HepG2 (cell line): ENCODE measurements at regions not wholly inside any gene's neighbourhood (a gene's known extent, or its start where the extent isn't known, plus 50 kb on each side); places are given as distances from the start of the nearest gene placed in this dataset.

Experiments used
- ATAC-seq: fragments of 200-7000 bp; cut with Tn5 transposase; 3 replicates; pipeline ENCODE4 v1.9.1; 2020; ENCODE audit warnings: mild to moderate bottlenecking, moderate library complexity
- BruUV-seq: library from RNA; stranded (reverse); fragments of 400-500 nt; replicated peaks from 2 replicates; lab custom pipeline; 2021; lab: Mats Ljungman, UMichigan
- CTCF ChIA-PET: fragments of 300-600 bp; formaldehyde crosslinking; extraction: SDS; loops from one replicate; lab custom pipeline; 2021; ENCODE audit warnings: low total read pairs, inconsistent platforms, low intra/inter-chr PET ratio; lab: Yijun Ruan, JAX
- POLR2A ChIA-PET: fragments of 350-600 bp; sonication (Branson Sonifier 250); formaldehyde crosslinking; loops from one replicate; lab custom pipeline; 2020; ENCODE audit warnings: antibody characterized with exemption, inconsistent platforms; lab: Yijun Ruan, JAX
- DNase-seq: peaks from one replicate; pipeline ENCODE4 v3.0.0-alpha.2; 2015; ENCODE audit warnings: low spot score
- FAIRE-seq: peaks from 3 replicates; lab custom pipeline; 2011; peaks lifted over from hg19 to GRCh38; lab: Jason Lieb, UNC
- H2AFZ ChIP-seq: one replicate; pipeline ENCODE4 v1.6.1; 2011; ENCODE audit warnings: low read length, inconsistent platforms
- H3K27ac ChIP-seq: fragments of 300-600 bp; 3 replicates; pipeline ENCODE4 v1.8.0; 2011; ENCODE audit warnings: mixed run types, mild to moderate bottlenecking, mixed read lengths, low read length, inconsistent platforms; ENCODE audit not compliant: insufficient read depth; ENCODE audit errors: extremely low read length
- H3K27me3 ChIP-seq, 2 experiments: fragments of 200-600 bp in 1 of 2; 2 replicates in 1 of 2; 3 replicates in 1 of 2; pipeline versions ENCODE4 v1.6.0 to v1.8.0; 2011; ENCODE audit warnings: low read length in 2 of 2, mild to moderate bottlenecking in 2 of 2, moderate library complexity in 2 of 2, inconsistent platforms in 1 of 2; ENCODE audit not compliant: insufficient read depth in 2 of 2, control insufficient read depth in 1 of 2
- H3K36me3 ChIP-seq, 2 experiments: fragments of 200-600 bp in 1 of 2; replicated peaks in 1 of 2; 2 replicates in 1 of 2; 3 replicates in 1 of 2; pipeline versions ENCODE4 v1.5.1 to v1.8.0; 2011; ENCODE audit warnings: low read length in 2 of 2, inconsistent platforms in 1 of 2; ENCODE audit not compliant: insufficient read depth in 2 of 2, control insufficient read depth in 1 of 2
- H3K4me1 ChIP-seq: 2 replicates; pipeline ENCODE4 v1.5.1; 2012; ENCODE audit warnings: low read length, inconsistent platforms; ENCODE audit not compliant: insufficient read depth
- H3K4me2 ChIP-seq: 2 replicates; pipeline ENCODE4 v1.6.0; 2011; ENCODE audit warnings: low read depth, low read length, inconsistent platforms
- H3K4me3 ChIP-seq, 3 experiments: fragments of 200-600 bp in 1 of 3; sonication (generic), shearing (Covaris generic) in 1 of 3; replicated peaks in 1 of 3; 2 replicates each; pipeline ENCODE4 v1.5.1; 2011 to 2016; ENCODE audit warnings: low read length in 3 of 3, inconsistent platforms in 2 of 3, low read depth in 2 of 3, mild to moderate bottlenecking in 2 of 3, control low read depth in 1 of 3, mixed read lengths in 1 of 3; ENCODE audit not compliant: insufficient read depth in 1 of 3
- H3K79me2 ChIP-seq: one replicate; pipeline ENCODE4 v1.6.1; 2011; ENCODE audit warnings: low read length, inconsistent platforms; ENCODE audit not compliant: insufficient read depth
- H3K9ac ChIP-seq: 2 replicates; pipeline ENCODE4 v1.6.0; 2011; ENCODE audit warnings: mild to moderate bottlenecking, low read depth, low read length, inconsistent platforms; ENCODE audit not compliant: insufficient read depth
- H3K9me3 ChIP-seq: 2 replicates; pipeline ENCODE4 v1.5.1; 2012; ENCODE audit warnings: mild to moderate bottlenecking, low read length
- H4K20me1 ChIP-seq: 2 replicates; pipeline ENCODE4 v1.6.0; 2011; ENCODE audit warnings: inconsistent platforms, mild to moderate bottlenecking, low read length, moderate library complexity; ENCODE audit not compliant: insufficient read depth
- NFE2L2 ChIP-seq: fragments of 150-350 bp; IDR thresholded peaks from 2 replicates; pipeline ENCODE4 v1.6.1; 2014; ENCODE audit warnings: low read length
- ZNF264 ChIP-seq: sonication (generic); formaldehyde crosslinking; IDR thresholded peaks from 2 replicates; pipeline ENCODE4 v1.4.0; 2020; ENCODE audit warnings: missing genetic modification reagents
- ZNF644 ChIP-seq: IDR thresholded peaks from 2 replicates; pipeline ENCODE4 v1.6.1; 2016; ENCODE audit warnings: low read depth
- WGBS: methylation state at CpG from one replicate; pipeline ENCODE4 v1.1.6; 2017; ENCODE audit warnings: low lambda C conversion rate; 5-methylcytosine and 5-hydroxymethylcytosine counted together
- in situ Hi-C: cut with HindIII; loops from 2 replicates; pipeline ENCODE4 v1.10.0; 2017; ENCODE audit warnings: low pct_unique_long_range_greater_than_20kb; ENCODE audit not compliant: extremely low pct_ligation_motif_present
- intact Hi-C: fragments of 100-400 bp; cut with micrococcal nuclease; formaldehyde crosslinking; loops from one replicate; pipeline ENCODE4 v1.10.0; 2022; ENCODE audit not compliant: unreplicated experiment
- TF ChIP-seq, protein P1 (sequence below), 2 experiments: IDR thresholded peaks; 2 replicates each; pipeline ENCODE4 v1.6.1; 2011 to 2012; ENCODE audit warnings: low read length in 2 of 2, borderline replicate concordance in 1 of 2, low read depth in 1 of 2, mild to moderate bottlenecking in 1 of 2, moderate library complexity in 1 of 2
- TF ChIP-seq, protein P2 (sequence below), 2 experiments: fragments of 450-650 bp in 1 of 2; sonication (generic) in 1 of 2; formaldehyde crosslinking in 1 of 2; IDR thresholded peaks; 2 replicates each; pipeline versions ENCODE4 v1.6.1 to v1.8.0; 2016 to 2022; ENCODE audit warnings: antibody characterized with exemption in 1 of 2, mild to moderate bottlenecking in 1 of 2, missing genetic modification reagents in 1 of 2

DNA sequence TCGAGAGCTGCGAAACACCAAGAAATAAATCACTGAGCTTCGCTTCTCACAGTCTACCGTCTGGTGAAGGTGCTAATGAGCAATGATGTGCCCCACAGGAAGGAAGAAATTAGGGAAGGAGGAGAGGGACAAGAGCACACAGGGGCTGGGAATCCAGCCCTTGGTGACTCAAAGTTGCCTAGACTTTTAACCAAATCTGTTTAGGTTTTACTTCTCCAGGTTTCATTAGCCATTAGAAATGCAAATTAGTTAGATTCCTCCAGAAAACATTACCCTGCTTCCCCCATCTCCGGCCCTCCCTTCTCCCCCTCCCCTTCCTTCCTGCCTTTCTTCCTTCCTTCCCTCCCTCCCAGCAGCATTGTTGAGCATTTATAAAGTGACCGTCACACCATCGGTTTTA is 59.3 kb upstream of the UBE2E1 start:
- in situ Hi-C loops: no loop called here
- BruUV-seq: no TSS peak
- H3K9ac ChIP-seq: no peak overlapping the region
- no peaks in the 10 kb centered on the region for H3K36me3 ChIP-seq
- peaks cover 1 to 31% of the 10 kb centered on the region in 2 experiments; a peak in 4 of 5 replicates for H3K27me3 ChIP-seq
- no peaks in the 10 kb centered on the region for H3K4me1 ChIP-seq
- H3K79me2 ChIP-seq: no peaks in the 10 kb centered on the region
- H4K20me1 ChIP-seq: no peaks in the 10 kb centered on the region
- H3K4me2 ChIP-seq: no peak overlapping the region
- 45% methylated on average over 7 of the region's 7 CpGs for WGBS
- FAIRE-seq (no peak), DNase-seq (no peak), ATAC-seq (no peak)
- intact Hi-C loops: no loop called here
- H3K9me3 ChIP-seq: no peaks in the 10 kb centered on the region
- POLR2A ChIA-PET: no interaction called here
- CTCF ChIA-PET: no interaction called here
- H3K4me3 ChIP-seq: no peak overlapping the region
- no peak overlapping the region for H2AFZ ChIP-seq
- no peak overlapping the region for H3K27ac ChIP-seq
- TF ChIP-seq, protein P1, sequence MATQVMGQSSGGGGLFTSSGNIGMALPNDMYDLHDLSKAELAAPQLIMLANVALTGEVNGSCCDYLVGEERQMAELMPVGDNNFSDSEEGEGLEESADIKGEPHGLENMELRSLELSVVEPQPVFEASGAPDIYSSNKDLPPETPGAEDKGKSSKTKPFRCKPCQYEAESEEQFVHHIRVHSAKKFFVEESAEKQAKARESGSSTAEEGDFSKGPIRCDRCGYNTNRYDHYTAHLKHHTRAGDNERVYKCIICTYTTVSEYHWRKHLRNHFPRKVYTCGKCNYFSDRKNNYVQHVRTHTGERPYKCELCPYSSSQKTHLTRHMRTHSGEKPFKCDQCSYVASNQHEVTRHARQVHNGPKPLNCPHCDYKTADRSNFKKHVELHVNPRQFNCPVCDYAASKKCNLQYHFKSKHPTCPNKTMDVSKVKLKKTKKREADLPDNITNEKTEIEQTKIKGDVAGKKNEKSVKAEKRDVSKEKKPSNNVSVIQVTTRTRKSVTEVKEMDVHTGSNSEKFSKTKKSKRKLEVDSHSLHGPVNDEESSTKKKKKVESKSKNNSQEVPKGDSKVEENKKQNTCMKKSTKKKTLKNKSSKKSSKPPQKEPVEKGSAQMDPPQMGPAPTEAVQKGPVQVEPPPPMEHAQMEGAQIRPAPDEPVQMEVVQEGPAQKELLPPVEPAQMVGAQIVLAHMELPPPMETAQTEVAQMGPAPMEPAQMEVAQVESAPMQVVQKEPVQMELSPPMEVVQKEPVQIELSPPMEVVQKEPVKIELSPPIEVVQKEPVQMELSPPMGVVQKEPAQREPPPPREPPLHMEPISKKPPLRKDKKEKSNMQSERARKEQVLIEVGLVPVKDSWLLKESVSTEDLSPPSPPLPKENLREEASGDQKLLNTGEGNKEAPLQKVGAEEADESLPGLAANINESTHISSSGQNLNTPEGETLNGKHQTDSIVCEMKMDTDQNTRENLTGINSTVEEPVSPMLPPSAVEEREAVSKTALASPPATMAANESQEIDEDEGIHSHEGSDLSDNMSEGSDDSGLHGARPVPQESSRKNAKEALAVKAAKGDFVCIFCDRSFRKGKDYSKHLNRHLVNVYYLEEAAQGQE (IDR thresholded peaks at IDR 0.05; ENCODE audit: borderline replicate concordance in 1 of 2, low read depth in 1 of 2, low read length in 2 of 2): no peak
- TF ChIP-seq NFE2L2 (no peak), ZNF644 (no peak), ZNF264 (CRISPR knock-in tag) (no peak)
- TF ChIP-seq, protein P2, sequence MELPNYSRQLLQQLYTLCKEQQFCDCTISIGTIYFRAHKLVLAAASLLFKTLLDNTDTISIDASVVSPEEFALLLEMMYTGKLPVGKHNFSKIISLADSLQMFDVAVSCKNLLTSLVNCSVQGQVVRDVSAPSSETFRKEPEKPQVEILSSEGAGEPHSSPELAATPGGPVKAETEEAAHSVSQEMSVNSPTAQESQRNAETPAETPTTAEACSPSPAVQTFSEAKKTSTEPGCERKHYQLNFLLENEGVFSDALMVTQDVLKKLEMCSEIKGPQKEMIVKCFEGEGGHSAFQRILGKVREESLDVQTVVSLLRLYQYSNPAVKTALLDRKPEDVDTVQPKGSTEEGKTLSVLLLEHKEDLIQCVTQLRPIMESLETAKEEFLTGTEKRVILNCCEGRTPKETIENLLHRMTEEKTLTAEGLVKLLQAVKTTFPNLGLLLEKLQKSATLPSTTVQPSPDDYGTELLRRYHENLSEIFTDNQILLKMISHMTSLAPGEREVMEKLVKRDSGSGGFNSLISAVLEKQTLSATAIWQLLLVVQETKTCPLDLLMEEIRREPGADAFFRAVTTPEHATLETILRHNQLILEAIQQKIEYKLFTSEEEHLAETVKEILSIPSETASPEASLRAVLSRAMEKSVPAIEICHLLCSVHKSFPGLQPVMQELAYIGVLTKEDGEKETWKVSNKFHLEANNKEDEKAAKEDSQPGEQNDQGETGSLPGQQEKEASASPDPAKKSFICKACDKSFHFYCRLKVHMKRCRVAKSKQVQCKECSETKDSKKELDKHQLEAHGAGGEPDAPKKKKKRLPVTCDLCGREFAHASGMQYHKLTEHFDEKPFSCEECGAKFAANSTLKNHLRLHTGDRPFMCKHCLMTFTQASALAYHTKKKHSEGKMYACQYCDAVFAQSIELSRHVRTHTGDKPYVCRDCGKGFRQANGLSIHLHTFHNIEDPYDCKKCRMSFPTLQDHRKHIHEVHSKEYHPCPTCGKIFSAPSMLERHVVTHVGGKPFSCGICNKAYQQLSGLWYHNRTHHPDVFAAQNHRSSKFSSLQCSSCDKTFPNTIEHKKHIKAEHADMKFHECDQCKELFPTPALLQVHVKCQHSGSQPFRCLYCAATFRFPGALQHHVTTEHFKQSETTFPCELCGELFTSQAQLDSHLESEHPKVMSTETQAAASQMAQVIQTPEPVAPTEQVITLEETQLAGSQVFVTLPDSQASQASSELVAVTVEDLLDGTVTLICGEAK (IDR thresholded peaks at IDR 0.05): no peak
- TF ChIP-seq, protein P2 (CRISPR knock-in tag; IDR thresholded peaks at IDR 0.05): no peak
